Midbrain (tissue), 1 donor: ENCODE measurements at regions not wholly inside any gene's neighbourhood (a gene's known extent, or its start where the extent isn't known, plus 50 kb on each side); places are given as distances from the start of the nearest gene placed in this dataset.

Experiments
- DNase-seq: peaks from one replicate; lab custom pipeline; 2025; lab: John Stamatoyannopoulos, UW

- no peak for DNase-seq
These were observed 242.4 kb upstream of the TANK start for GRCh38 chr2:160917850-160918249.

GRCh38 chr2:160918258-160918657, 242.0 kb upstream of the TANK start:
- no peak for DNase-seq

GRCh38 chr2:160918906-160919503, 241.2 kb upstream of the TANK start:
- peak; percentile 24 for DNase-seq

DNA sequence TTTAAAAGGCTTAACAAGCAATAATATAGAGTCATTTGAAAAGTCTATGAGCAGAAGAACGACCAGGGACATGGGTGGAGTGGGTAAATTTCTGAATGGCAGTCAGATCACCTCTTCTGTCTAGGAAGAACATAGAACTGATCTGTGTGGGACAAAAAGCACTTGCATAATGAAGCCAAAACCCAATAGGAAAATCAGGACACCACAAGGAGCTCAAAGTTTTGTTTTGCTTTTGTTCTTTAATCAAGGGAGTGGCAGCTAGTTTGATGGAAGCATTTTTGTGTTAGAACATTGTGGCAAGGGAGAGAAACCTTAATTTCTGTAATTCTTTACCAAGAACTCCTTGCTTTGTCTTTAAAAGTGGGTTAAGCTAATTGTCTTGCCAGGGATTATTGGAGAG, 240.2 kb upstream of the TANK start:
- DNase-seq: no peak

DNA sequence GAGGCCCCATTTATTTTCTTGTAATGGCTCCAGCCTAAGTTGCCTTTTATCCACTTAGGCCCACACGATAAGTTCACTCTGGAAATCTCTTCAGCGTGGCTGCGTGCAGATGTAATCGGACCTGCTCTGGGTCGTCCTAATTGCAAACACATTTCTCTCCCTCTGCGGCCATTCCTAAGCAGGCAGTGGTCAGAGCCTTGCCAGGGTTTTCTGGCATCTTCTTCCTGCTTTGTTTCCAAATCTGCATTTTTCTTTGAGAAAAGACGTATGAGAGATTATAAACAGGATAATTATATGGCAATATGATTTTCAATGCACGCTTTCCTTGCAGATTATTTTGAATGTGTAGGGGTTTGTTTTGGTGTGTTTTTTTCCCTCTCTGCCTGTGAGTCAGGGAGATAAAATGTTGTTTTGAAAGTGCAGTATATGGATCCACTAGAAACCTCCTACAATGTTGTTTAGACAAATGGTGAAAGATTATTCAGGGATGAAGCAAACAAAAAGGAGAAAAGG, 239.4 kb upstream of the TANK start:
- no peak for DNase-seq

GRCh38 chr2:160921386-160921964, 238.8 kb upstream of the TANK start:
- no peak for DNase-seq

GRCh38 chr2:160924936-160925353, 235.3 kb upstream of the TANK start:
- no peak for DNase-seq

GRCh38 chr2:160925956-160926355, 234.3 kb upstream of the TANK start:
- no peak for DNase-seq

- DNase-seq: no peak
These were observed 232.9 kb upstream of the TANK start for GRCh38 chr2:160927324-160927723.

DNA sequence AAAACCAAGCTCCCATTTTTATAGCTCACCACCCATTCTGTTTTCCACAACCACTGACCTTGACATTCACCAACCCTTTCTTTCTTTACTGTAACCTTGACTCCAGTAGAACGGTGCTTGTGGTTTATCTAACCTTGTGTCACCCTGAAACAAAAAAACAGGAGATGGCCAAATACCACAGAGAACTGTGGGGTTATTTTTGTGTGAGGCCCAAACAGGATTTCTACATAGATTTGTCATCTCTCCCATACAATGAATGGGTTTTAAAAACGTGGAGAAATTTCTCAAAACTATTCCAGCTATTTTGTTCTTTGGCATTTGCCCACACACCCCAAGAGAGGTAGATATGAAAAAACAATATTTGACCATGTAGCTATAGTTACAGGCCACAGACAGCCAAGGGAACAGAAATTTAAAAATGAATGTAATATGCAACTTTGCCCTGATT, 231.3 kb upstream of the TANK start:
- no peak for DNase-seq

DNA sequence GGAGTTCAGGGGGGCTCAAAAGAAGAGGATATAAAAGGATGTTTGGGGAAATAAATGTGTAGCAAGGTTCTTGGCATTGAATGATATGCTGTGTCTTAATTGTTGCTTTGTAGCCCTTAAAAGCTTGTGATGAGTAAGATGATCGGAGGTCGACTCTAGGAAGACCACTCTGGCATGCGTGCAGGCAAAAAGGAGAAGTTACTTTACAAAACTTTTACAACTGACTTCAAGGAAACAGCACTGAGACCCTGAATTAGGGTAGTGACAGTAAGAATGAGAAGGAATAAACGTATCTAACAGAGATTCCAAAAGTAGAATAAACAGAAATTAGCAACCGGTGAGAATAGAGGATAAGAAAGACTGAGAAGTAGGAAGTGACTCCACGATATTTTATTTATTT, 228.7 kb upstream of the TANK start:
- DNase-seq: no peak

- DNase-seq: no peak
These were observed 227.3 kb upstream of the TANK start for GRCh38 chr2:160932960-160933359.

GRCh38 chr2:160934263-160934662, 226.0 kb upstream of the TANK start:
- DNase-seq: no peak

- DNase-seq: no peak
These were observed 225.2 kb upstream of the TANK start for GRCh38 chr2:160934991-160935390.

DNA sequence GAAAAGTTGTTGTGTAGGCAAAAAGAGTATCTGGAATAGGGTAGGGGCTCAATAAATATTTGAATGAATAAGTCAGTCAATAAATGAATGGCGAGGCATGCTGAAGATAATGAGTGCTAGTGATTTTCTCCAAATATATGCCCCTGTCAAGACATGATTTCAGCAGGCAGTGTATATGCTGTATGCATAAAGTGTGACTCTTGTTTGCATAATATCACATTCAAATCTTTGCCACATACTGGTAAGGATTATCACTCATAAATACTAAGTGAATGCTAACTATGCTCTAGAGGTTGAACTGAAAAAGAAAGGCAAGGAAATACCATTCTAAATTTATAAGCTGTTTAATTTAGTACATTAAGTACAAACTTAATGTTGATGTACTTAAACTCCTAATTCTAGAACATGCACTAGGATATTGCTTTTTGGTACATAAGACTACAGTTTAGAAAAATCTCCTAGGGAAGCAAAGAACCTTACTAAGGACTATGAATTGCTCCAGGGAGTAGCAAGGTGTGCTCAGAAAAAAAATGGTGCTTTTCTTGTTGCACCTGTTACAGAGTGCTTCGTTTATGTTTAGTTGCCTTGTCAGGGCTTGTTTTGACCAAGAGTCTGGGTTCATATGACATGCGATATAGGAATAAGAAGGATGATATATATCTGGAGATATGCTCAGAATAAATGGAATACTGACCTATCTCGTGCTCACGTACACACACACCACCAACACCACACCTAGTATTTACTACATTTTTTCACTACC, 224.0 kb upstream of the TANK start:
- DNase-seq: no peak

- DNase-seq: no peak
These were observed 220.0 kb upstream of the TANK start for GRCh38 chr2:160940271-160940670.

DNA sequence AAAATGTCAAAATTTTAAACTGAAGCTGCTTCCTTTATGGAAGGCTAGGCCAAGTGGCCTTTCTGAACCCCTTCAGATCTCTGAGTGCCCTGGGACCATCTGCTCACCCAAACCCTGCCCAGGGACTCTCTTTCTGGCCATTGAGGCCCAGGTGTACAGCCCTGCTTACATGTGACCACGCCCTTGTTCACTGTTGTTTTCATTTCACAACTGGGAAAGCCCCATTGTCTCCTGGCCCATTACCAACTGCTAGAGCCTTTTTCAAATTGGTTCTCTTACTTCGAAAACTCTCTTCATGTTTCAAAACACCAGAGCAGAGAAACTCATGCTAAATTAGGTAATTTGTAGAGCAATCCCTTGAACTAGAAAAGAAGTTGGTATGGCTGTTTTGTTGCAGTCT, 219.5 kb upstream of the TANK start:
- no peak for DNase-seq

DNA sequence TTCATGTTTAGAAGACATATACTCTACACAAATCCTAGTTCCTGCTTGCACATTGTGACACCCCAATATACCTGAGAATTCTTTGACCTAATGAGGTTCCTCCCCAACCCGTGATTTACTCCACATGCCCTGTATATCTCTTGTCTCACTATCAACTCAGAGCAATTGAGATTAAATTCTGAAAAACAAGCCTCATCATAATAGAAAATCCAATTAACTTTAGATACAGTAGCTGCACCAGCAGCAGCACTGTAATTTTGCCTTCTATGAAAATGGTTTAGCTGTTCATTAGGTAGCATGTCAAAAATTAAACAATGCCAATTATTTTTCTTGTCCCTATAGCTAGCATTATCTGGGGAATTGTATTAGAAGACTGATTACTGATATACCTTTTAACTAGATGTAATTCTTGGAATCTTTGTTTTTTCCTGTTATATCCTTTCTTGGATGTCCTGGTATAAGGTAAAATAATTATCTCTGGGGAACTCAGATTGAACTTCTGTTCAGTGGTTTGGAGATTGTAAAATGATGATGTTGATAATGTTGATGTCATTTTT, 218.9 kb upstream of the TANK start:
- DNase-seq: no peak

DNA sequence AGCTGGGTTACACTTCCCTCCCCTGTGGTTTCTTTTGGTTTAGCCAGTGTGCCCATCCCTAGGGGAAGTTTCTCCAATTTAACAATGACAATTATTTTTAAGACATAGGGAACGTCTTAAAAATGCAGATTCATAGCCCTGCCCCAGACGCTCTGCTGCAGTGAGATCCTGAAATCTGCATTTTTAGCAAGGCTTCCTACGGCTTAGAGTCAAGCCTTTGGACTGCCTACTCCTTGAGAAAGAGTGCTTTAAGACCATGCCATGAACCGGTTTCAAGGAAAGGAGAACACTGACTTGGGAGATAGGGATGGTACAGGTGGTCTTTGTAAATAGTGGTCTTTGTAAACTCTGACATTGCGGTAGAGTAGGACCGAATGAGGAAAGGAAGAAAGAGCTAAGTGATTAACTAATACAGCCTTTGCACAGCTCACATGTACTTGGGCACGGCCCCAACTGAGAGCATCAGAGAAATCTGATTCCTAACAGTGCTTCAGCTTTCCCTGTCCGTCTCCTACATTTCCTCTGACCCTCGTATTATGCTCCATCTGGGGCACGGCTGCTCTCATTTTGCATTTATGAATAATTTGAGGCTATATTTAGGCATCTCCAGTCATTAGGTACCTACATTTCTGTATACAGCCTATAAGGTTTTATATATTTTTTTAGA, 217.6 kb upstream of the TANK start:
- no peak for DNase-seq

DNA sequence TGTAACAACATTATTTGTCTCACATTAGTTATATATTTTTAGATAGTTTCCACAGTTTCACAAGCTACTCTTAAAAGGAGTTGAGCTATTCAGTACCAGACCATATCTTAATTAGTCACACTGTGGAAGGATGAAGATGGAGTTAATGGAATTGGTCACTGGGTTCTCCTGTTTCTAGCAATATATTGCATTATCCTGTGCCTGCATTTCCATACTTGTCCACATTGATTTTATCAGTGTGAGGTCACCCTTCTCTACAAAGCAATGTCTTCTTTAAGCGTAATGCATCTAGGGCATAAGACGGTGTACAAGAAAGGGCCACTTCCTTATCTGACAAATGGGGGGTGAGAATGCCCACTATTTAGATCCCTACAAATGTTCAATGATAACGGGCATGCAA, 216.8 kb upstream of the TANK start:
- DNase-seq: no peak

- no peak for DNase-seq
These were observed 207.6 kb upstream of the TANK start for GRCh38 chr2:160952464-160953254.

DNA sequence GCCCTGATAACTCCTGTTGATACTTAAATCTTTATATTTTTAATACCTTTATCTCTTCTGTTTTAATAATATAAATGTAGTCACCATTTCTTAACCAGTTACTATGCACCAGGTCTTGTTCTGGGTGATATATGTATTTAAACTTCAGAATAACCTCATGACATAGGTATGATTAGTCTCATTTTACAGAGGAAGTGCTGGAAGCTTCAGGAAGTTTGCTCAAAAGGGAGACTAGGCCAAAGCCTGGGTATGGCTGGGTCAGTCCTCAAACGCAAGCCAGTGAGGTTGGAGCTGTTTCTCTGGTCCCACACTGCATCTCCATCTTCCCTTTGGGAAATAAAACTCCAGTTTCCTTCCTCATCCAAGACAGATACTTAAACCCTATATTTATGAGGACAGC, 204.7 kb upstream of the TANK start:
- DNase-seq: no peak
